ENCODE measurements at regions not wholly inside any gene's neighbourhood (a gene's known extent, or its start where the extent isn't known, plus 50 kb on each side); places are given as distances from the start of the nearest gene placed in this dataset.
A peak's percentile ranks its signal among the peaks of the same experiment; 100 is the strongest.

DNA sequence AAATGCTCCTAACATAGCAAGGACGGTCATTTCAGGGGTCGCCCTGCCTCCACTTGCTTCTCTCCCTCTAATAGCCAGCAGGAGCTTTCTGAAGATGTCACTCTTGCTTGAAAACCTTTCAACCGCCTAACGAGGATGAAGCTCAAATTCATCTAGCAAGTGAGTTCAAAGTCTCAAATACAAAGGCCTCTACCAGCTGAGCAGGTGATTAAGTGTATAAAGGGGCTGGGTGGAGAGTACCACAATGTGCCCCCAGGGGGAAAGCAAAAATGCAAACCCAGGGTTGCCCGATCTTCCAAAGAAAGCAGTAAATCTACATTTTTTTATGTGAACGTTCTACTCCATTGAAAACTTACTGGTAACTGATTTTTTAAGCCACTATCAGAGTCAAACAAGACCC, 50.4 kb upstream of the GRIP2 start:
- Mint-ChIP-seq H3K27ac (no peak overlapping the region), H3K27me3 (peaks cover 30% of the 10 kb centered on the region), H3K9me3 (no peaks in the 10 kb centered on the region), H3K4me1 (ENCODE audit: low read depth) (no peaks in the 10 kb centered on the region), H3K36me3 (ENCODE audit: low read depth) (no peaks in the 10 kb centered on the region), H3K4me3 (no peak overlapping the region)
- no peak for DNase-seq

DNA sequence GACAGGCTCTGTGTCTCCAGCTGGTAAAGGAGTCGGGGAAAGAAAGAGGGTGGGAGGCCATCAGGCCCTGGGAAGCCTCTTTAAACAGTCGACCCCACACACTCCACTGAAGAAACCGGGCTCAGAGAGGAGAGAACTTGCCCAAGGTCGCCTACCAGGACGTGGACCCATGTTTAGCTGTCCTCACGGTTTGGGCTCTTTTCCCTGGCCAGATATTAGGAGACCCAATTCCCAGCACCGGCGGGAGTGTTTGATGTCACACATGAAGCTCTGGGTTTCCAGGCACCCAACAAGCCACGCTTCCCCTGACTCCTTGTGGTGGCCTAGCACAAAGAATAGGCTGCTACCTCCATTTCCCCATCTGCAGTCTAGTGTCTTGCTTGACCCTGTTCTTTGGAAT, 52.2 kb upstream of the GRIP2 start:
- Mint-ChIP-seq H3K36me3 (ENCODE audit: low read depth) (no peaks in the 10 kb centered on the region), H3K27me3 (peaks cover 46% of the 10 kb centered on the region), H3K4me1 (ENCODE audit: low read depth) (no peaks in the 10 kb centered on the region), H3K9me3 (no peaks in the 10 kb centered on the region), H3K4me3 (no peak overlapping the region), H3K27ac (no peak overlapping the region)
- no peak for DNase-seq

DNA sequence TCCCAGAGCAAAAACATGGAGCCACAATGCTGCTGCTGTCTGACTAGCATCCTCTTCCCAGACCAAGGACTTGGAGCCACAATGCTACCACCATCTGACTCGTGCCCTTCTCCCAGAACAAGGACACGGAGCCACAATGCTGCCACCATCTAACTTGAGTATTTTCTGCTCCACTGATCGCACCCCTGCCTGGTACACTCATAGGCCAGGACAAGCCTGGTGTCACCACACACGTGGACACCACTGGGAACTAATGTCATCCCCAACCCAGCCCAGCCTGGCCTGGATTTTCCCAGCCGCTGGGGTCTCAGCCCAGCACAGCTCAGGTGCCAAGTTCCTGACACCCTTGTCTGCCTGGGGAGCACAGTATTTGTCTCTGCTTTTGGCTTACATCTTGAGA, 52.7 kb upstream of the GRIP2 start:
- Mint-ChIP-seq H3K36me3 (ENCODE audit: low read depth) (no peaks in the 10 kb centered on the region), H3K4me1 (ENCODE audit: low read depth) (no peaks in the 10 kb centered on the region), H3K27me3 (peaks cover 48% of the 10 kb centered on the region), H3K9me3 (no peaks in the 10 kb centered on the region), H3K27ac (no peak overlapping the region), H3K4me3 (no peak overlapping the region)
- DNase-seq = no peak

DNA sequence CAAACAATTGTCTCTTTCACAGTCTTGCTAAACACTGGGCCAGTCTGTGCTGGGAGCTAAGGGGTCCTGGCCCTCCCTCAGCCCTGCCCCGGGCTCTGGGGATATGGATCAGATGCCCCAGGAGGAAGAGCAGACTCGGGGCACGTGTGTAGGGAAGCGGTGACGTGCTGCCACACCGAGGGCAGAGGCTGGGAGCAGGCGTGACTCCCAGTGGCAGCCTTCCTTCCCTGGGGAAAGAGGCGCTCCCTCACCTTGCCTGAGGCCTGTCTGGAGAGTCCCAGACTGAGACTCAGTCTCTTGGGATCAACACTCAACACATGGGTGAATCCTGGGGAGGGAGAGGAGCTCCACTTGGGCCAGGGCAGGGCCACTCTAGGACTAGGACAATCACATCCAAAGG, 54.1 kb upstream of the GRIP2 start:
- no peak overlapping the region for H3K4me3 Mint-ChIP-seq
- no peaks in the 10 kb centered on the region for H3K36me3 Mint-ChIP-seq (ENCODE audit: low read depth)
- H3K27me3 Mint-ChIP-seq = peaks cover 58% of the 10 kb centered on the region
- no peak for DNase-seq
- peaks cover 4% of the 10 kb centered on the region for H3K4me1 Mint-ChIP-seq (ENCODE audit: low read depth)
- no peak overlapping the region for H3K27ac Mint-ChIP-seq
- no peaks in the 10 kb centered on the region for H3K9me3 Mint-ChIP-seq

DNA sequence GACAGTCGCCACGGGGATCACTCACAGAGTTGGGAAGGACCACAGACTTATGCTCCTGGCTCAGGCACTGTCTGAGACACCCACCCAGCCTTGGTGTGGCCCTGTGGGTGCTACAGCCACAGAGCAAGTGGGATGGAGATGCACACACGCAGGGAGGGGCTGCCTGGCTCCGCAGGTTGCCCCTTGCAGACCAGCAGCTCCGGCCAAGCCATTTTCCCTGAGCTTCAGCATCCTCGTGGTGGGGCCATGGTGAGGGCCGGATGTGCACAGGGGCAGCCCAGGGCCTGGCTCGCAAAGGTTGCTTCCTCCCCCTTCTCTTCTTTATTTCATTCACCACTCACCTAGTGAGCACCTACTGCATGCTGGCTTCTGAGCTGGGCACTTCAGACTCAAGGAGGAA, 55.4 kb upstream of the GRIP2 start:
- no peaks in the 10 kb centered on the region for H3K9me3 Mint-ChIP-seq
- peaks cover 4% of the 10 kb centered on the region for H3K4me1 Mint-ChIP-seq (ENCODE audit: low read depth)
- H3K4me3 Mint-ChIP-seq = no peak overlapping the region
- no peak for DNase-seq
- peaks cover 68% of the 10 kb centered on the region for H3K27me3 Mint-ChIP-seq
- H3K27ac Mint-ChIP-seq = no peak overlapping the region
- no peaks in the 10 kb centered on the region for H3K36me3 Mint-ChIP-seq (ENCODE audit: low read depth)

DNA sequence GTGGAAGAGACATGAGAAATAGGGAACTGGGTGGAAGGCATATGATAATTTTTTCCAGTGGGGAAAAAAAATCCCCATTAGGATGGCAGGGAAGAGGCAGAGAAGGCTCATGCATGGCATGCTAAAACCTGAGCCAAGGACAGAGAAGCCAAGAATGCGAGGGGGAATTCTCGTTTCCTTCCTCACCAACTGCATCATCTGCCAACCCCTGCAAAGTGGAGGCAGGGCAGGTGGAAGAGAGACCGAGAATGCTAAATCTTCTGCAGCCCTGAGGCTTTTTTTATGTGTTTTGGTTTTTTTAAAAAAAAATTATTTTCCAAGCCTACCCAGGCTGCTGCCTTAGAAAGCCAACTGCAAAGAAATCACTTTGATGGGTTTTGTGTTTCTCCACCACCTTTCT, 54.3 kb upstream of the CCDC174 start:
- Mint-ChIP-seq H3K9me3 (no peaks in the 10 kb centered on the region), H3K4me3 (no peak overlapping the region), H3K27me3 (peaks cover 76% of the 10 kb centered on the region), H3K27ac (no peak overlapping the region), H3K36me3 (ENCODE audit: low read depth) (no peaks in the 10 kb centered on the region), H3K4me1 (ENCODE audit: low read depth) (peaks cover 6% of the 10 kb centered on the region)
- no peak for DNase-seq

DNA sequence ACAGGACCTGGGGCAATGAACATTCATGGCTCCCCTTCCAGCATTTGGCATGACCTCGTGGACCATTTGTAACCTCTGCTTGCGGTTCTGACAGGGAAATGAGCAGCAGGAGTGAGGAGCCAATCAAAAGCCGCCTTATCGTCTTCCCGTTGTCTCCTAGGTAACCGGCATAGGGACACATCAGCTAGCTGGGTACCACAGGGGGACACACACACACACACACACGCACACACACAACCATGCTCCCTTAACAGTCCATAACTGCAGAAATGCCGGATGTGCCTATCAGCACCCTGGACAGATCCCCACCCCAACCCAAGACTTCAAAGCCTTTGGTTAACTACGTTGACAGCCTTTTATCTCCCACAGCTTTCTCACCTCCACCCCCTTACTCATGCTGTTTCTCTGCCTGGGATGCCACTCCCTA, 53.4 kb upstream of the CCDC174 start:
- H3K9me3 Mint-ChIP-seq = no peaks in the 10 kb centered on the region
- no peaks in the 10 kb centered on the region for H3K36me3 Mint-ChIP-seq (ENCODE audit: low read depth)
- H3K27me3 Mint-ChIP-seq = peaks cover 72% of the 10 kb centered on the region
- H3K4me3 Mint-ChIP-seq = no peak overlapping the region
- H3K27ac Mint-ChIP-seq = no peak overlapping the region
- DNase-seq = peak; percentile 53
- peaks cover 6% of the 10 kb centered on the region for H3K4me1 Mint-ChIP-seq (ENCODE audit: low read depth)

DNA sequence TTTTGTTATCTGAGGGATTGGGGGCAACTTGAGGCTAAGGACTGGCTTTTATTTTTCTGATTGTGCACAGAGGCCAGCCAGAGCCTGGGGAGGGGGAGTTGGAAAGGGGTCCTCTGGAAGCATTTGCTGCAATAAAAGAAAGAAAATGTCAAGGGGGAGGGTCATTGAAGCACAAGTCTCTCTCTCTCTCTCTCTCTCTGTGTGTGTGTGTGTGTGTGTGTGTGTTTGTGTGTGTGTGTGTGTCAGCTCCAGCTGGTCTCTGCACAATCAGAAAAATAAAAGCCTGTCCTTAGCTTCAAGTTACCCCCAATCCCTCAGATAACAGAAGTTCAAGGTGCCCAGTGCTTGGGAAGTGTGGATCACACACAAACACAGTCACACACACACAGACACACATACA, 52.1 kb upstream of the CCDC174 start:
- Mint-ChIP-seq H3K27me3 (peaks cover 77% of the 10 kb centered on the region), H3K4me1 (ENCODE audit: low read depth) (peaks cover 6% of the 10 kb centered on the region), H3K36me3 (ENCODE audit: low read depth) (no peaks in the 10 kb centered on the region), H3K4me3 (no peak overlapping the region), H3K9me3 (peaks cover 2% of the 10 kb centered on the region), H3K27ac (no peak overlapping the region)
- DNase-seq = no peak

DNA sequence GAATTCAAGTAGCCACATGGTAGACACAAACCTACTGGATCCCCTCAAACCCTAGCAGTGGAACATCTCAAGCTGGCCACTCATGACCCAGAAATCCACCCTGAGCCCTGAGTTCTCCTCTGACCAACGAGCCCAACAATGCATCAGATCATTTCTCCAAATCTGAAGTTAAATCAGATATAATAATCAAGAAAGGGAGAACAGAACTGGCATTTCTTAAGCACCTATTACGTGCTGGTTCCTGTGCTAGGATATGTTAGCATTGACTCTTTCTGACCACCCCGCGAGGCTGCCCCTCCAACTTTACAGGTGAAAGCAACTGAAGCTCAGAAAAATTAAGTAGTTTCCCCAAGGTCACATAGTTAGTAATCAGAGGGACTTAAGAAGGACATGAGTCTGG, 51.5 kb upstream of the CCDC174 start:
- Mint-ChIP-seq H3K36me3 (ENCODE audit: low read depth) (no peaks in the 10 kb centered on the region), H3K4me3 (no peak overlapping the region), H3K27ac (no peak overlapping the region), H3K9me3 (peaks cover 2% of the 10 kb centered on the region), H3K27me3 (peaks cover 82% of the 10 kb centered on the region), H3K4me1 (ENCODE audit: low read depth) (peaks cover 6% of the 10 kb centered on the region)
- no peak for DNase-seq

DNA sequence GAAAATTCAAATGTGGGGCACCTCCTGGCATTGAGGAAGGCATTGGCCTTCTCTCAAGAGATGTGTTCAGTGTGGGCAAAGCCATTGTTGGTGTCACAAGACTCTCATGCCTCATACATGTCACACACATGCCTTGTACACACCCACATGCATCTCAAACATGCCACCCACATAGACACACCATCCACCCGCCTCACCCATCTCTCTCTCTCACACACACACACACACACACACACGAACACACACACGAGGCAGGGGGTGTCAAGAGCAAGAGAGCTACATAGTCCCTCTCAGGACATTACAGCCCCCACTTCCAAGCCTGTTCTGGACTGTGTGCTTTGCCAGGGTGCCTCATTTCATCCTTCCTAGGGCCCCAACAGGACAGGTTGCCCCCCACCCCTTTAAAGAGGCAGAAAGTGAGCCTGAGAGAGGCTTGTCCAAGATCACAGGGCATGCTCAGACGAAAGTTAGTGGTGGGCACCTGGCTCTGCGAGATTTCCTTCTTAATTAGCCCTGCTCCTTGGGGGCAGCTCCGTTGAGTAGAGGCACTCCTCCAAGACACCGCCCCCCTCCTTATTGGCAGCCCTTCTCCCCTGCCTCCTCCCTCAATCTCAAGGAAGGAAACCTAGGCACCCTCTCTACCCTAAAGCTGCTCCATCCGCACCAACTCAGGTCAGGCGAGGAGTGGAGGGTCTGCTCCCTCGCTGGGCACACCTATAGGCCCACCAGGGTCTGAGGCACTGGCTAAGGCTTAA, 50.5 kb upstream of the CCDC174 start:
- H3K27me3 Mint-ChIP-seq = peaks cover 85% of the 10 kb centered on the region
- H3K4me1 Mint-ChIP-seq (ENCODE audit: low read depth) = peaks cover 6% of the 10 kb centered on the region
- no peak overlapping the region for H3K27ac Mint-ChIP-seq
- no peak for DNase-seq
- H3K4me3 Mint-ChIP-seq = no peak overlapping the region
- peaks cover 2% of the 10 kb centered on the region for H3K9me3 Mint-ChIP-seq
- no peaks in the 10 kb centered on the region for H3K36me3 Mint-ChIP-seq (ENCODE audit: low read depth)

DNA sequence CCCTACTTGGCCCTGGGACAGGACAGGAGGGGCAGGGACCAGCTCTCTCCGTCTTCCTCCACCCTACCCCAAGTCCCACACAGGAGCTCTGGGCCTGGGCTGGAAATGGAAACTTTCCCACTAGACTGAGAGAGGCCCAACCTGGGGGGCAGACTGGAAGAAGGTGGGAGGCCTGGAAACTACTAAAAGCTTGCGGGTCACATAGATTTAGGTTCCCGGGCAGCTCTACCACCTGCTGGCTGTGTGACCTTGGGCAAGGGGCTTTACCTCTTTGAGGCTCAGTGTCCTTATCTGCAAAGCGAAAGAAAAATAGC, 49.9 kb upstream of the CCDC174 start:
- Mint-ChIP-seq H3K9me3 (peaks cover 2% of the 10 kb centered on the region), H3K36me3 (ENCODE audit: low read depth) (no peaks in the 10 kb centered on the region), H3K4me3 (no peak overlapping the region), H3K4me1 (ENCODE audit: low read depth) (peaks cover 6% of the 10 kb centered on the region), H3K27me3 (peaks cover 85% of the 10 kb centered on the region), H3K27ac (no peak overlapping the region)
- no peak for DNase-seq

Measured in activated T-cell treated with anti-CD3 and anti-CD28 coated beads, Interleukin-2, amount 50 U/mL, for 24 hours (primary cell).